ENCODE measurements at regions not wholly inside any gene's neighbourhood (a gene's known extent, or its start where the extent isn't known, plus 50 kb on each side); places are given as distances from the start of the nearest gene placed in this dataset.

DNA sequence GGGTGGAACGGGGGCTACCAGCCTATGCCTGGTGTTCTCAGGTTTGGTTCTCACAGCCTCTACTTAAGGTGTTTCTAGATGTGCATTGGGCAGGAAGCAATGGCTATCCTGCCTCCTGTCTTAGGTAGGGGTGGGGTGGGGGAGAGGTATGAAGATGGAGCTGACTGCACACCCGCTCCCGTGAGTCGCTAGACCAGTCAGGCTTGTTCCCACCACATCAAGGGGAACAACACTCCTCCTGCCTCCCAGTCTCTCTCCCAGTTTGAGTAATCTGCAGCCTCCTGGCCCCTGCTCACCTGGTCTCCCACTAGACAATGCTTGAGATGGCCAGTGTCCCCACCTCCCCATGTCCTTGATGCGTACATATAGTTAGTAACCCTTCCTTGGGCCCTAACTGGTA, 79.3 kb upstream of the TENM4 start:
- H2BK20ac ChIP-seq (ENCODE audit: low read depth, low read length): no peak overlapping the region
- no peak overlapping the region for H3K27ac ChIP-seq (ENCODE audit: insufficient read depth, low read length)
- TF ChIP-seq CHD1 (IDR thresholded peaks at IDR 0.05; ENCODE audit: low read depth, low read length): no peak
- no peak for TF ChIP-seq FOS (IDR thresholded peaks at IDR 0.05; ENCODE audit: low read depth, low read length)
- TF ChIP-seq NFE2L2 (IDR thresholded peaks at IDR 0.05; ENCODE audit: low read depth, low read length): no peak
- no peak for TF ChIP-seq CEBPB (IDR thresholded peaks at IDR 0.05; ENCODE audit: low read depth, low read length)
- no peak for TF ChIP-seq MAZ (IDR thresholded peaks at IDR 0.05; ENCODE audit: borderline replicate concordance, low read depth, low read length)
- TF ChIP-seq, protein P1, sequence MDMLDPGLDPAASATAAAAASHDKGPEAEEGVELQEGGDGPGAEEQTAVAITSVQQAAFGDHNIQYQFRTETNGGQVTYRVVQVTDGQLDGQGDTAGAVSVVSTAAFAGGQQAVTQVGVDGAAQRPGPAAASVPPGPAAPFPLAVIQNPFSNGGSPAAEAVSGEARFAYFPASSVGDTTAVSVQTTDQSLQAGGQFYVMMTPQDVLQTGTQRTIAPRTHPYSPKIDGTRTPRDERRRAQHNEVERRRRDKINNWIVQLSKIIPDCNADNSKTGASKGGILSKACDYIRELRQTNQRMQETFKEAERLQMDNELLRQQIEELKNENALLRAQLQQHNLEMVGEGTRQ (IDR thresholded peaks at IDR 0.05; ENCODE audit: low read depth, low read length): no peak
- no peak for TF ChIP-seq POLR2A (IDR thresholded peaks at IDR 0.05; ENCODE audit: low read depth, low read length)
- TF ChIP-seq MAFK (IDR thresholded peaks at IDR 0.05; ENCODE audit: low read depth, low read length): no peak
- no peak for TF ChIP-seq BHLHE40 (IDR thresholded peaks at IDR 0.05; ENCODE audit: low read depth, low read length)
- TF ChIP-seq, protein P2, sequence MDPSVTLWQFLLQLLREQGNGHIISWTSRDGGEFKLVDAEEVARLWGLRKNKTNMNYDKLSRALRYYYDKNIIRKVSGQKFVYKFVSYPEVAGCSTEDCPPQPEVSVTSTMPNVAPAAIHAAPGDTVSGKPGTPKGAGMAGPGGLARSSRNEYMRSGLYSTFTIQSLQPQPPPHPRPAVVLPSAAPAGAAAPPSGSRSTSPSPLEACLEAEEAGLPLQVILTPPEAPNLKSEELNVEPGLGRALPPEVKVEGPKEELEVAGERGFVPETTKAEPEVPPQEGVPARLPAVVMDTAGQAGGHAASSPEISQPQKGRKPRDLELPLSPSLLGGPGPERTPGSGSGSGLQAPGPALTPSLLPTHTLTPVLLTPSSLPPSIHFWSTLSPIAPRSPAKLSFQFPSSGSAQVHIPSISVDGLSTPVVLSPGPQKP (IDR thresholded peaks at IDR 0.05; ENCODE audit: borderline replicate concordance, low read depth, low read length): no peak
- no peak for TF ChIP-seq RFX5 (IDR thresholded peaks at IDR 0.05; ENCODE audit: low read depth, low read length)
- no peak for TF ChIP-seq MXI1 (IDR thresholded peaks at IDR 0.05; ENCODE audit: borderline replicate concordance, low read depth, low read length)
- TF ChIP-seq RCOR1 (IDR thresholded peaks at IDR 0.05; ENCODE audit: insufficient replicate concordance, low read length): no peak
- TF ChIP-seq, protein P3, sequence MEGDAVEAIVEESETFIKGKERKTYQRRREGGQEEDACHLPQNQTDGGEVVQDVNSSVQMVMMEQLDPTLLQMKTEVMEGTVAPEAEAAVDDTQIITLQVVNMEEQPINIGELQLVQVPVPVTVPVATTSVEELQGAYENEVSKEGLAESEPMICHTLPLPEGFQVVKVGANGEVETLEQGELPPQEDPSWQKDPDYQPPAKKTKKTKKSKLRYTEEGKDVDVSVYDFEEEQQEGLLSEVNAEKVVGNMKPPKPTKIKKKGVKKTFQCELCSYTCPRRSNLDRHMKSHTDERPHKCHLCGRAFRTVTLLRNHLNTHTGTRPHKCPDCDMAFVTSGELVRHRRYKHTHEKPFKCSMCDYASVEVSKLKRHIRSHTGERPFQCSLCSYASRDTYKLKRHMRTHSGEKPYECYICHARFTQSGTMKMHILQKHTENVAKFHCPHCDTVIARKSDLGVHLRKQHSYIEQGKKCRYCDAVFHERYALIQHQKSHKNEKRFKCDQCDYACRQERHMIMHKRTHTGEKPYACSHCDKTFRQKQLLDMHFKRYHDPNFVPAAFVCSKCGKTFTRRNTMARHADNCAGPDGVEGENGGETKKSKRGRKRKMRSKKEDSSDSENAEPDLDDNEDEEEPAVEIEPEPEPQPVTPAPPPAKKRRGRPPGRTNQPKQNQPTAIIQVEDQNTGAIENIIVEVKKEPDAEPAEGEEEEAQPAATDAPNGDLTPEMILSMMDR (conservative IDR thresholded peaks at IDR 0.05; ENCODE audit: low read depth, low read length): no peak
- TF ChIP-seq SMC3 (IDR thresholded peaks at IDR 0.05; ENCODE audit: low read depth, low read length): no peak
- no peak for TF ChIP-seq RAD21 (IDR thresholded peaks at IDR 0.05; ENCODE audit: low read length)
- H4K5ac ChIP-seq (ENCODE audit: low read depth, low read length): no peak overlapping the region
- no peak overlapping the region for H2BK5ac ChIP-seq (ENCODE audit: low read depth, low read length, poor library complexity, severe bottlenecking)
- H4K91ac ChIP-seq (ENCODE audit: insufficient read depth, low read depth, low read length): no peak overlapping the region
- no peaks in the 10 kb centered on the region for H3K4me1 ChIP-seq (ENCODE audit: control insufficient read depth, insufficient read depth, low read length)
- no CpG with 5 or more reads among the region's 5 CpGs for WGBS, 2 experiments (ENCODE audit: extremely low coverage in 2 of 2, insufficient read length in 1 of 2)
- no TSS peak for BruUV-seq (replicated peaks)
- H3K9ac ChIP-seq (ENCODE audit: low read depth, low read length): no peak overlapping the region
- no peaks in the 10 kb centered on the region for H3K36me3 ChIP-seq (ENCODE audit: control insufficient read depth, insufficient read depth, low read length)
- H3K9me3 ChIP-seq (ENCODE audit: control insufficient read depth, insufficient read depth, low read length): no peaks in the 10 kb centered on the region
- DNase-seq (no peak), ATAC-seq (ENCODE audit: low read depth) (no peak)
- no peak overlapping the region for H2AFZ ChIP-seq (replicated peaks; ENCODE audit: low read length, poor library complexity)
- H2AK5ac ChIP-seq (ENCODE audit: low read depth, low read length): no peak overlapping the region
- POLR2A ChIA-PET (ENCODE audit: unreplicated experiment): no interaction called here
- no peak overlapping the region for H3K4me2 ChIP-seq (ENCODE audit: low read depth, low read length)
- no peak overlapping the region for H3K56ac ChIP-seq (ENCODE audit: extremely low read depth, insufficient read depth, low read length)
- H4K8ac ChIP-seq (ENCODE audit: low read depth in 2 of 2, low read length in 2 of 2): no peak overlapping the region
- H3K27me3 ChIP-seq (ENCODE audit: control insufficient read depth, insufficient read depth, low read length): peaks cover 5% of the 10 kb centered on the region
- no peak overlapping the region for H2BK15ac ChIP-seq (ENCODE audit: low read depth, low read length)
- no peak overlapping the region for H2AK9ac ChIP-seq (replicated peaks; ENCODE audit: low read depth, low read length, poor library complexity)
- no peak overlapping the region for H3K18ac ChIP-seq (ENCODE audit: low read depth, low read length)
- H3K4ac ChIP-seq (ENCODE audit: low read depth, low read length): no peak overlapping the region
- CTCF ChIA-PET: no interaction called here
- in situ Hi-C loops (cut with MboI; ENCODE audit: low sequenced_read_pairs): no loop called here
- no peak overlapping the region for H3K23ac ChIP-seq (ENCODE audit: low read depth, low read length)
- no peak overlapping the region for H2BK120ac ChIP-seq (ENCODE audit: low read depth, low read length)
- no peaks in the 10 kb centered on the region for H4K20me1 ChIP-seq (ENCODE audit: insufficient read depth, low read length)
- no peak overlapping the region for H3K14ac ChIP-seq (replicated peaks; ENCODE audit: low read depth, low read length)
- H3K79me1 ChIP-seq (ENCODE audit: low read depth in 1 of 2, low read length in 2 of 2): no peaks in the 10 kb centered on the region
- dilution Hi-C loops (cut with HindIII; ENCODE audit: low sequenced_read_pairs, unreplicated experiment): no loop called here
- intact Hi-C loops (cut with micrococcal nuclease): no loop called here
- no peak overlapping the region for H3K4me3 ChIP-seq (ENCODE audit: insufficient read depth, low read depth, low read length)
- H3K9me1 ChIP-seq (ENCODE audit: insufficient read depth, low read length): no peaks in the 10 kb centered on the region
